ENCODE measurements at regions not wholly inside any gene's neighbourhood (a gene's known extent, or its start where the extent isn't known, plus 50 kb on each side); places are given as distances from the start of the nearest gene placed in this dataset.

GRCh38 chr1:18015719-18016118, 91.9 kb upstream of the IGSF21 start:
- H3K4me3 ChIP-seq (ENCODE audit: insufficient read depth, low read length, poor library complexity, severe bottlenecking): no peak overlapping the region
- H3K9ac ChIP-seq (ENCODE audit: low read length): no peak overlapping the region
- no peaks in the 10 kb centered on the region for H3K9me3 ChIP-seq (ENCODE audit: insufficient read depth, low read length)
- no peak overlapping the region for H3K4me2 ChIP-seq (ENCODE audit: low read depth, low read length, poor library complexity, severe bottlenecking)
- no peaks in the 10 kb centered on the region for H3K9me2 ChIP-seq (replicated peaks; ENCODE audit: insufficient read depth, low read length)
- H3K36me3 ChIP-seq (ENCODE audit: low read length): no peaks in the 10 kb centered on the region
- no peaks in the 10 kb centered on the region for H4K20me1 ChIP-seq (ENCODE audit: low read depth, low read length)
- H3K27me3 ChIP-seq (ENCODE audit: low read length): no peaks in the 10 kb centered on the region
- TF ChIP-seq EZH2phosphoT487 (conservative IDR thresholded peaks at IDR 0.05; ENCODE audit: low read length) (no peak), CTCF (IDR thresholded peaks at IDR 0.05; ENCODE audit: insufficient read depth, low read length, poor library complexity, severe bottlenecking) (no peak)
- no peak overlapping the region for H3K27ac ChIP-seq (ENCODE audit: low read depth, low read length)
- no peak overlapping the region for H2AFZ ChIP-seq (ENCODE audit: low read depth, low read length, severe bottlenecking)
- H3F3A ChIP-seq (ENCODE audit: insufficient read depth): no peaks in the 10 kb centered on the region
- no peaks in the 10 kb centered on the region for H3K79me2 ChIP-seq (ENCODE audit: insufficient read depth, low read length)

DNA sequence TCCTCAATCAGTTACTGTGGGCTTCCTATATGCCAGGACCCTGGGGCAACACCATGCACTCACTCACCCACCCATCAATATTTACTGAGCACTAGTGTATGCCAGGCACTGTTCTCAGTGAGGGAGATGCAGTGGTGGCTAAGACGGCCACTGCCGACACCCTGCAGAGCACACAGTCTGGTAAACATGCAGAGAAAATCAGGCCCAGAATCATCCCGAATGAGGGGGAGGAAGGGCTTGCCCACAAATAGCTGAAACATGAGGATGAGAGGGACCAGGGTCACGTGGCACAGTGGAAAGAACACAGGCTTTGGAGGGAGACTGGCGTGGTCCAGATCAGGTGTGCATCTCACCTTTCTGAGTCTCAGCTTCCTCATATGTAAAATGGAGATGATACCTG, 89.2 kb upstream of the IGSF21 start:
- Histone ChIP-seq H3K27me3 (ENCODE audit: low read length) (no peaks in the 10 kb centered on the region), H3K36me3 (ENCODE audit: low read length) (no peaks in the 10 kb centered on the region), H3K4me3 (ENCODE audit: insufficient read depth, low read length, poor library complexity, severe bottlenecking) (no peak overlapping the region), H4K20me1 (ENCODE audit: low read depth, low read length) (no peaks in the 10 kb centered on the region), H3K4me2 (ENCODE audit: low read depth, low read length, poor library complexity, severe bottlenecking) (no peak overlapping the region), H3K9ac (ENCODE audit: low read length) (no peak overlapping the region), H3K27ac (ENCODE audit: low read depth, low read length) (no peak overlapping the region), H2AFZ (ENCODE audit: low read depth, low read length, severe bottlenecking) (no peak overlapping the region), H3F3A (ENCODE audit: insufficient read depth) (no peaks in the 10 kb centered on the region), H3K79me2 (ENCODE audit: insufficient read depth, low read length) (no peaks in the 10 kb centered on the region), H3K9me2 (replicated peaks; ENCODE audit: insufficient read depth, low read length) (no peaks in the 10 kb centered on the region), H3K9me3 (ENCODE audit: insufficient read depth, low read length) (no peaks in the 10 kb centered on the region)
- TF ChIP-seq CTCF (IDR thresholded peaks at IDR 0.05; ENCODE audit: insufficient read depth, low read length, poor library complexity, severe bottlenecking) (no peak), EZH2phosphoT487 (conservative IDR thresholded peaks at IDR 0.05; ENCODE audit: low read length) (no peak)

GRCh38 chr1:18020021-18020817, 87.4 kb upstream of the IGSF21 start:
- Histone ChIP-seq H3K9ac (ENCODE audit: low read length) (no peak overlapping the region), H3K27me3 (ENCODE audit: low read length) (no peaks in the 10 kb centered on the region), H4K20me1 (ENCODE audit: low read depth, low read length) (no peaks in the 10 kb centered on the region), H3K4me2 (ENCODE audit: low read depth, low read length, poor library complexity, severe bottlenecking) (no peak overlapping the region), H2AFZ (ENCODE audit: low read depth, low read length, severe bottlenecking) (no peak overlapping the region), H3K9me2 (replicated peaks; ENCODE audit: insufficient read depth, low read length) (no peaks in the 10 kb centered on the region), H3K36me3 (ENCODE audit: low read length) (no peaks in the 10 kb centered on the region), H3F3A (ENCODE audit: insufficient read depth) (no peaks in the 10 kb centered on the region), H3K4me3 (ENCODE audit: insufficient read depth, low read length, poor library complexity, severe bottlenecking) (no peak overlapping the region), H3K27ac (ENCODE audit: low read depth, low read length) (no peak overlapping the region), H3K79me2 (ENCODE audit: insufficient read depth, low read length) (no peaks in the 10 kb centered on the region), H3K9me3 (ENCODE audit: insufficient read depth, low read length) (no peaks in the 10 kb centered on the region)
- TF ChIP-seq CTCF (IDR thresholded peaks at IDR 0.05; ENCODE audit: insufficient read depth, low read length, poor library complexity, severe bottlenecking) (no peak), EZH2phosphoT487 (conservative IDR thresholded peaks at IDR 0.05; ENCODE audit: low read length) (no peak)

All from SU-DHL-6 (cell line).